Activated CD4-positive, CD25-positive, alpha-beta regulatory T cell treated with anti-CD3 and anti-CD28 coated beads, Interleukin-2, amount 50 U/mL, for 24 hours (primary cell): ENCODE measurements at regions not wholly inside any gene's neighbourhood (a gene's known extent, or its start where the extent isn't known, plus 50 kb on each side); places are given as distances from the start of the nearest gene placed in this dataset.
"Not testable (repeated sequence)": the region's sequence is repeated elsewhere in the genome, so short reads cannot be mapped to it uniquely, and the experiment has no call there.

Source experiments
- ATAC-seq, 2 donors: fragments of 150-1000 bp; cut with Tn5 transposase; one replicate each; pipeline ENCODE4 v1.10.0; 2021; ENCODE audit warnings: mild to moderate bottlenecking in 1 of 2, moderate library complexity in 1 of 2

- ATAC-seq, result peak; percentile 36 to 55
Measured at GRCh38 chrX:131830400-131831184, 192.5 kb upstream of the STK26 start.

- no peak for ATAC-seq
Measured at GRCh38 chrX:131831185-131831520, 191.9 kb upstream of the STK26 start.

GRCh38 chrX:131836161-131836560 lies 186.9 kb upstream of the STK26 start:
- ATAC-seq, result no peak

- no peak for ATAC-seq
Measured at GRCh38 chrX:131837325-131837724, 185.8 kb upstream of the STK26 start.

- ATAC-seq, result no peak
Measured at GRCh38 chrX:131840799-131841495, 182.2 kb upstream of the STK26 start.

- peak in 1 of 2 donors; percentile 44 for ATAC-seq
Measured at GRCh38 chrX:131841496-131842437, 181.3 kb upstream of the STK26 start.

GRCh38 chrX:131843987-131844386 lies 179.1 kb upstream of the STK26 start:
- ATAC-seq, result no peak

- ATAC-seq, result no peak
Measured at GRCh38 chrX:131845201-131845600, 177.9 kb upstream of the STK26 start.

GRCh38 chrX:131845771-131846170 lies 177.3 kb upstream of the STK26 start:
- ATAC-seq, result no peak

GRCh38 chrX:131850964-131851363 lies 172.1 kb upstream of the STK26 start:
- not testable (repeated sequence) for ATAC-seq

GRCh38 chrX:131853440-131853839 lies 169.7 kb upstream of the STK26 start:
- no peak for ATAC-seq

- ATAC-seq, result no peak
Measured at GRCh38 chrX:131854581-131854980, 168.5 kb upstream of the STK26 start.

- ATAC-seq, result no peak
Measured at GRCh38 chrX:131861088-131861787, 161.9 kb upstream of the STK26 start.

GRCh38 chrX:131862321-131862720 lies 160.8 kb upstream of the STK26 start:
- no peak for ATAC-seq

GRCh38 chrX:131869182-131869581 lies 153.9 kb upstream of the STK26 start:
- no peak for ATAC-seq

GRCh38 chrX:131874300-131874699 lies 148.8 kb upstream of the STK26 start:
- ATAC-seq, result no peak

- ATAC-seq, result not testable (repeated sequence)
Measured at GRCh38 chrX:131875827-131876226, 147.3 kb upstream of the STK26 start.

GRCh38 chrX:131881194-131881593 lies 141.9 kb upstream of the STK26 start:
- ATAC-seq, result no peak

GRCh38 chrX:131885042-131885441 lies 138.1 kb upstream of the STK26 start:
- ATAC-seq, result not testable (repeated sequence)

GRCh38 chrX:131893857-131894256 lies 129.2 kb upstream of the STK26 start:
- not testable (repeated sequence) for ATAC-seq

- no peak for ATAC-seq
Measured at GRCh38 chrX:131894995-131895394, 128.1 kb upstream of the STK26 start.

GRCh38 chrX:131895807-131896206 lies 127.3 kb upstream of the STK26 start:
- no peak for ATAC-seq

- ATAC-seq, result no peak
Measured at GRCh38 chrX:131901546-131901945, 121.6 kb upstream of the STK26 start.
